AG04449 (cell line): ENCODE measurements at regions not wholly inside any gene's neighbourhood (a gene's known extent, or its start where the extent isn't known, plus 50 kb on each side); places are given as distances from the start of the nearest gene placed in this dataset.

Experiments
- CTCF ChIA-PET: fragments of 350-600 bp; formaldehyde crosslinking; extraction: SDS; loops from one replicate; lab custom pipeline; 2021; ENCODE audit warnings: antibody characterized with exemption; lab: Yijun Ruan, JAX
- POLR2A ChIA-PET: fragments of 400-600, 350-600 bp; formaldehyde crosslinking; extraction: SDS; loops from one replicate; lab custom pipeline; 2020; ENCODE audit warnings: antibody characterized with exemption, inconsistent platforms; lab: Yijun Ruan, JAX
- DNase-seq: peaks from one replicate; pipeline ENCODE4 v3.0.0-alpha.2; 2010; ENCODE audit warnings: low read depth, low spot score
- H3K4me3 ChIP-seq: 2 replicates; pipeline ENCODE4 v1.5.1; 2011; ENCODE audit warnings: low read depth, mild to moderate bottlenecking, control low read depth, low read length
- TF ChIP-seq, protein P1 (sequence below): IDR thresholded peaks from one replicate; pipeline ENCODE4 v1.5.1; 2011; ENCODE audit warnings: mild to moderate bottlenecking, moderate library complexity, low read length, control low read depth, inconsistent platforms; ENCODE audit not compliant: insufficient read depth; ENCODE audit errors: missing control alignments

GRCh38 chr3:152172460-152172859 lies 96.3 kb upstream of the MBNL1 start:
- H3K4me3 ChIP-seq = no peak overlapping the region
- TF ChIP-seq, protein P1, sequence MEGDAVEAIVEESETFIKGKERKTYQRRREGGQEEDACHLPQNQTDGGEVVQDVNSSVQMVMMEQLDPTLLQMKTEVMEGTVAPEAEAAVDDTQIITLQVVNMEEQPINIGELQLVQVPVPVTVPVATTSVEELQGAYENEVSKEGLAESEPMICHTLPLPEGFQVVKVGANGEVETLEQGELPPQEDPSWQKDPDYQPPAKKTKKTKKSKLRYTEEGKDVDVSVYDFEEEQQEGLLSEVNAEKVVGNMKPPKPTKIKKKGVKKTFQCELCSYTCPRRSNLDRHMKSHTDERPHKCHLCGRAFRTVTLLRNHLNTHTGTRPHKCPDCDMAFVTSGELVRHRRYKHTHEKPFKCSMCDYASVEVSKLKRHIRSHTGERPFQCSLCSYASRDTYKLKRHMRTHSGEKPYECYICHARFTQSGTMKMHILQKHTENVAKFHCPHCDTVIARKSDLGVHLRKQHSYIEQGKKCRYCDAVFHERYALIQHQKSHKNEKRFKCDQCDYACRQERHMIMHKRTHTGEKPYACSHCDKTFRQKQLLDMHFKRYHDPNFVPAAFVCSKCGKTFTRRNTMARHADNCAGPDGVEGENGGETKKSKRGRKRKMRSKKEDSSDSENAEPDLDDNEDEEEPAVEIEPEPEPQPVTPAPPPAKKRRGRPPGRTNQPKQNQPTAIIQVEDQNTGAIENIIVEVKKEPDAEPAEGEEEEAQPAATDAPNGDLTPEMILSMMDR = no peak
- ChIA-PET POLR2A (no interaction called here), CTCF (interaction anchor here (0.7 to 1.3 kb wide), 2 partner anchors 12 to 17 kb away, joined by 3 to 4 read pairs; no protein-coding TSS in a partner anchor)
- no peak for DNase-seq

DNA sequence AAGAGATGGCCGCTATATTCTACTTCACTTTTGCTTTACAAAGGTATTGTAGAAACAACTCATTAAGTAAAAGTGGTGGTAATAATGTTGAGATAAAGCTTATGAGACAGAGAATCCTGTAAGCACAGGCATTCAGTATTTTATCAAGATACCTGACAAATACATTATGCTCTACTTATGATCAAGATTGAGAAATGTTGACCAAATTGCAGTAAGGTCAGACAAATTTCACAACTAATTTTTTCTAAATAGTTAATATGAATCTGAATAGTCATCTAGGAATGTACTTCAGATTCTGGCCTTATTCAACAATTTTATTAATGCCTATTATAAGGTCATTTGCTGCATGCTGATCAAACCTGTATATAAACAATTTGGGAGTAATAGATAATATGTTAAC lies 95.1 kb upstream of the MBNL1 start:
- H3K4me3 ChIP-seq = no peak overlapping the region
- ChIA-PET POLR2A (no interaction called here), CTCF (no interaction called here)
- TF ChIP-seq, protein P1 = no peak
- DNase-seq = no peak

- ChIA-PET POLR2A (interaction anchor here (0.6 to 3.1 kb wide), 5 partner anchors 11 to 94 kb away, joined by 3 to 22 read pairs (median 6); partner anchors contain the start of gene MBNL1), CTCF (interaction anchor here (0.9 to 1.3 kb wide), 3 partner anchors 14 to 97 kb away, joined by 3 to 4 read pairs (median 3); no protein-coding TSS in a partner anchor)
- H3K4me3 ChIP-seq = no peak overlapping the region
- TF ChIP-seq, protein P1 = no peak
- DNase-seq = no peak
Measured at GRCh38 chr3:152174876-152175527, 93.7 kb upstream of the MBNL1 start.

GRCh38 chr3:152175528-152175889 lies 93.2 kb upstream of the MBNL1 start:
- DNase-seq = peak; percentile 93
- no peak overlapping the region for H3K4me3 ChIP-seq
- ChIA-PET POLR2A (interaction anchor here (0.6 to 3.1 kb wide), 6 partner anchors 10 to 97 kb away, joined by 3 to 22 read pairs (median 6); partner anchors contain the start of gene MBNL1), CTCF (interaction anchor here (0.9 to 1.3 kb wide), 3 partner anchors 15 to 96 kb away, joined by 3 to 4 read pairs (median 3); no protein-coding TSS in a partner anchor)
- TF ChIP-seq, protein P1 = no peak

DNA sequence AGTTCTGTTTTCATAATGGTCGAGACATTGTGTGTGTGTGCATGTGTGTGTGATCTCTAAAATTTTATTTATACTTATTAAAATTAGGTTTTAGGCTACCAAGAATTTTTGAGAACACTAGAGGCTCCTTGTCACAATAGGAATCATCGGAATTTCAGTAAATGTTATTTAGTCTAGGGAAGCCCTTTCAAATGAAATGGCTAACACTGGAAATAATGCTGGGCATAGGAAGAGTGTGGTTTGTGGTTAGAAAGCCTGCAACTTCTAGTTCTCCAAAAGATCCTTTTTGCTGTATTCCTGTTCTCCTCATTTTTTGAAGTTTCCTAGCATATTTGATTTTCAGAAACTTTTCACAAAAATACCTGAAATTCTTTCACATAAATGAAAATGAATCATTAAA lies 92.5 kb upstream of the MBNL1 start:
- TF ChIP-seq, protein P1 = no peak
- H3K4me3 ChIP-seq = no peak overlapping the region
- ChIA-PET CTCF (interaction anchor here (1.1 to 1.3 kb wide), 2 partner anchors 17 to 96 kb away, joined by 3 to 4 read pairs; no protein-coding TSS in a partner anchor), POLR2A (interaction anchor here (1.5 to 3.1 kb wide), 4 partner anchors 17 to 96 kb away, joined by 5 to 22 read pairs (median 8); partner anchors contain the start of gene MBNL1)
- DNase-seq = no peak

GRCh38 chr3:152176998-152177397 lies 91.7 kb upstream of the MBNL1 start:
- TF ChIP-seq, protein P1 = no peak
- ChIA-PET CTCF (no interaction called here), POLR2A (interaction anchor here (1.5 to 3.1 kb wide), 2 partner anchors 92 to 96 kb away, joined by 5 to 22 read pairs; partner anchors contain the start of gene MBNL1)
- DNase-seq = no peak
- no peak overlapping the region for H3K4me3 ChIP-seq
